Karpas-422 (cell line): ENCODE measurements at regions not wholly inside any gene's neighbourhood (a gene's known extent, or its start where the extent isn't known, plus 50 kb on each side); places are given as distances from the start of the nearest gene placed in this dataset.
"Not testable (repeated sequence)": the region's sequence is repeated elsewhere in the genome, so short reads cannot be mapped to it uniquely, and the experiment has no call there.

Experiments
- DNase-seq: peaks from one replicate; pipeline ENCODE4 v3.0.0-alpha.2; 2015
- H2AFZ ChIP-seq: fragments of 200-600 bp; sonication (generic); 2 replicates; pipeline ENCODE4 v1.6.1; 2014; ENCODE audit warnings: antibody characterized with exemption, low read length, mixed read lengths
- H3K27ac ChIP-seq: fragments of 200-600 bp; sonication (generic); 2 replicates; pipeline ENCODE4 v1.5.1; 2014; ENCODE audit warnings: mild to moderate bottlenecking, low read length, moderate library complexity
- H3K27me3 ChIP-seq: fragments of 200-600 bp; sonication (generic); 2 replicates; pipeline ENCODE4 v1.6.1; 2014; ENCODE audit warnings: low read length, mixed read lengths
- H3K36me3 ChIP-seq: fragments of 200-600 bp; sonication (generic); 2 replicates; pipeline ENCODE4 v1.6.1; 2014; ENCODE audit warnings: low read length, mixed read lengths; ENCODE audit not compliant: insufficient read depth
- H3K4me1 ChIP-seq: fragments of 200-600 bp; sonication (generic); 2 replicates; pipeline ENCODE4 v1.6.1; 2014; ENCODE audit warnings: mild to moderate bottlenecking, low read length, mixed read lengths
- H3K4me2 ChIP-seq: fragments of 200-600 bp; sonication (generic); 2 replicates; pipeline ENCODE4 v1.6.1; 2014; ENCODE audit warnings: low read length, low read depth, mild to moderate bottlenecking; ENCODE audit not compliant: poor library complexity, severe bottlenecking
- H3K4me3 ChIP-seq: fragments of 200-600 bp; sonication (generic); 2 replicates; pipeline ENCODE4 v1.5.1; 2014; ENCODE audit warnings: mild to moderate bottlenecking, antibody characterized with exemption, low read length, mixed read lengths
- H3K79me2 ChIP-seq: fragments of 200-600 bp; sonication (generic); 2 replicates; pipeline ENCODE4 v1.6.1; 2014; ENCODE audit warnings: mild to moderate bottlenecking, low read length, mixed read lengths
- H3K9ac ChIP-seq: fragments of 200-600 bp; sonication (generic); 2 replicates; pipeline ENCODE4 v1.6.0; 2014; ENCODE audit warnings: low read length
- H3K9me2 ChIP-seq: fragments of 200-600 bp; sonication (generic), shearing (Covaris generic); replicated peaks from 2 replicates; pipeline ENCODE4 v1.6.0; 2014; ENCODE audit warnings: mild to moderate bottlenecking, low read length, moderate library complexity; ENCODE audit not compliant: insufficient read depth
- H3K9me3 ChIP-seq: fragments of 300-700, 200-600 bp; sonication (generic); 2 replicates; pipeline ENCODE4 v1.6.1; 2014; ENCODE audit warnings: low read length, mixed read lengths
- H4K20me1 ChIP-seq: fragments of 200-600 bp; sonication (generic); 2 replicates; pipeline ENCODE4 v1.6.1; 2014; ENCODE audit warnings: mild to moderate bottlenecking, antibody characterized with exemption, low read length, low read depth; ENCODE audit not compliant: insufficient read depth

- H3K36me3 ChIP-seq, H3K4me1 ChIP-seq, DNase-seq, H3K9me3 ChIP-seq, H4K20me1 ChIP-seq, H3K4me3 ChIP-seq, H3K9ac ChIP-seq, H3K79me2 ChIP-seq, H3K4me2 ChIP-seq, H3K27ac ChIP-seq, H3K9me2 ChIP-seq, H2AFZ ChIP-seq, H3K27me3 ChIP-seq: not testable (repeated sequence)
Observed at GRCh38 chr9:104195142-104195541, 101.0 kb downstream of the SMC2 start.

- no peak overlapping the region for H3K4me2 ChIP-seq
- no peak overlapping the region for H3K9ac ChIP-seq
- H3K9me3 ChIP-seq = no peaks in the 10 kb centered on the region
- H4K20me1 ChIP-seq = no peaks in the 10 kb centered on the region
- no peaks in the 10 kb centered on the region for H3K4me1 ChIP-seq
- no peak overlapping the region for H3K27ac ChIP-seq
- H3K79me2 ChIP-seq = no peaks in the 10 kb centered on the region
- no peaks in the 10 kb centered on the region; the same call in 1 of the 2 replicates for H3K9me2 ChIP-seq
- H3K27me3 ChIP-seq = no peaks in the 10 kb centered on the region
- no peak overlapping the region for H2AFZ ChIP-seq
- H3K4me3 ChIP-seq = no peak overlapping the region
- no peaks in the 10 kb centered on the region for H3K36me3 ChIP-seq
- DNase-seq = no peak
Observed at GRCh38 chr9:104200456-104200994, 106.4 kb downstream of the SMC2 start.

GRCh38 chr9:104206766-104207165 is 112.7 kb downstream of the SMC2 start:
- Histone ChIP-seq H3K9me2 (no peaks in the 10 kb centered on the region), H4K20me1 (no peaks in the 10 kb centered on the region), H3K4me2 (no peak overlapping the region), H3K9me3 (no peaks in the 10 kb centered on the region), H3K4me3 (no peak overlapping the region), H3K27ac (no peak overlapping the region), H3K36me3 (no peaks in the 10 kb centered on the region), H3K9ac (no peak overlapping the region), H2AFZ (no peak overlapping the region), H3K4me1 (no peaks in the 10 kb centered on the region), H3K27me3 (no peaks in the 10 kb centered on the region), H3K79me2 (no peaks in the 10 kb centered on the region)
- no peak for DNase-seq

GRCh38 chr9:104209387-104209786 is 115.3 kb downstream of the SMC2 start:
- Histone ChIP-seq H2AFZ (no peak overlapping the region), H3K9me2 (no peaks in the 10 kb centered on the region), H3K36me3 (no peaks in the 10 kb centered on the region), H3K4me2 (no peak overlapping the region), H3K27me3 (no peaks in the 10 kb centered on the region), H3K9ac (no peak overlapping the region), H3K4me3 (no peak overlapping the region), H3K27ac (no peak overlapping the region), H3K9me3 (no peaks in the 10 kb centered on the region), H3K4me1 (no peaks in the 10 kb centered on the region), H4K20me1 (no peaks in the 10 kb centered on the region), H3K79me2 (no peaks in the 10 kb centered on the region)
- no peak for DNase-seq

- no peak for DNase-seq
- Histone ChIP-seq H3K4me3 (no peak overlapping the region), H3K9ac (no peak overlapping the region), H4K20me1 (no peaks in the 10 kb centered on the region), H2AFZ (no peak overlapping the region), H3K9me3 (no peaks in the 10 kb centered on the region), H3K36me3 (no peaks in the 10 kb centered on the region), H3K4me1 (no peaks in the 10 kb centered on the region), H3K27ac (no peak overlapping the region), H3K9me2 (no peaks in the 10 kb centered on the region), H3K27me3 (no peaks in the 10 kb centered on the region; the same call in 1 of the 2 replicates), H3K4me2 (no peak overlapping the region), H3K79me2 (no peaks in the 10 kb centered on the region)
Observed at GRCh38 chr9:104227108-104227507, 133.0 kb downstream of the SMC2 start.

GRCh38 chr9:104232781-104233341 is 138.8 kb downstream of the SMC2 start:
- Histone ChIP-seq H4K20me1 (no peaks in the 10 kb centered on the region), H3K27ac (no peak overlapping the region), H3K4me1 (no peaks in the 10 kb centered on the region), H3K9me3 (no peaks in the 10 kb centered on the region), H3K4me3 (no peak overlapping the region), H3K27me3 (peaks cover 2% of the 10 kb centered on the region), H3K79me2 (no peaks in the 10 kb centered on the region), H3K36me3 (no peaks in the 10 kb centered on the region), H3K9ac (no peak overlapping the region), H3K9me2 (no peaks in the 10 kb centered on the region), H3K4me2 (no peak overlapping the region), H2AFZ (no peak overlapping the region)
- DNase-seq = no peak

- no peak for DNase-seq
- Histone ChIP-seq H2AFZ (no peak overlapping the region), H3K9me3 (no peaks in the 10 kb centered on the region)
Observed at GRCh38 chr9:104233366-104233765, 139.3 kb downstream of the SMC2 start.

GRCh38 chr9:104234632-104235337 is 140.7 kb downstream of the SMC2 start:
- H2AFZ ChIP-seq, H4K20me1 ChIP-seq, H3K9me3 ChIP-seq, H3K36me3 ChIP-seq, H3K79me2 ChIP-seq, H3K4me3 ChIP-seq, H3K9me2 ChIP-seq, H3K27me3 ChIP-seq, H3K4me1 ChIP-seq, H3K4me2 ChIP-seq, H3K9ac ChIP-seq, H3K27ac ChIP-seq, DNase-seq: not testable (repeated sequence)

More at GRCh38 chr9:104233366-104233765, 139.3 kb downstream of the SMC2 start:
- Histone ChIP-seq H4K20me1 (no peaks in the 10 kb centered on the region), H3K4me2 (no peak overlapping the region), H3K79me2 (no peaks in the 10 kb centered on the region), H3K4me3 (no peak overlapping the region), H3K36me3 (no peaks in the 10 kb centered on the region), H3K27ac (no peak overlapping the region), H3K9me2 (no peaks in the 10 kb centered on the region), H3K4me1 (no peaks in the 10 kb centered on the region), H3K27me3 (peaks cover 2% of the 10 kb centered on the region), H3K9ac (no peak overlapping the region)
